A549 (cell line): ENCODE measurements at regions not wholly inside any gene's neighbourhood (a gene's known extent, or its start where the extent isn't known, plus 50 kb on each side); places are given as distances from the start of the nearest gene placed in this dataset.

Source experiments
- EP300 ChIP-seq, 2 experiments: fragments of >200 bp; sonication (Bioruptor Twin); formaldehyde crosslinking; IDR thresholded peaks; 2 replicates in 1 of 2; 3 replicates in 1 of 2; pipeline ENCODE4 v1.6.1; 2016 to 2017
- ESRRA ChIP-seq: fragments of 150-350 bp; IDR thresholded peaks from 2 replicates; pipeline ENCODE4 v1.6.1; 2014; ENCODE audit warnings: mild to moderate bottlenecking, low read length, borderline replicate concordance
- FOXS1 ChIP-seq: fragments of 250-450 bp; sonication (Bioruptor Pico); IDR thresholded peaks from 2 replicates; pipeline ENCODE4 v1.5.0; 2020; ENCODE audit warnings: mild to moderate bottlenecking, moderate library complexity
- KDM5A ChIP-seq: fragments of 200-600 bp; sonication (generic); IDR thresholded peaks from 2 replicates; pipeline ENCODE4 v1.6.1; 2016; ENCODE audit warnings: antibody characterized with exemption, mild to moderate bottlenecking
- MAFK ChIP-seq: fragments of 450-650 bp; IDR thresholded peaks from 2 replicates; pipeline ENCODE4 v1.6.1; 2014; ENCODE audit not compliant: partially characterized antibody
- PHF8 ChIP-seq: fragments of 200-600 bp; sonication (generic); IDR thresholded peaks from 2 replicates; pipeline ENCODE4 v1.6.1; 2016; ENCODE audit warnings: low read depth, mild to moderate bottlenecking, antibody characterized with exemption, moderate library complexity, borderline replicate concordance
- POLR2A ChIP-seq: IDR thresholded peaks from 2 replicates; pipeline ENCODE4 v1.6.1; 2012; ENCODE audit warnings: mild to moderate bottlenecking, low read length
- TF ChIP-seq, protein P1 (sequence below): fragments of >200 bp; sonication (Bioruptor Twin); formaldehyde crosslinking; IDR thresholded peaks from 3 replicates; pipeline ENCODE4 v1.5.1; 2016
- TF ChIP-seq, protein P2 (sequence below): fragments of 200-600 bp; sonication (generic); IDR thresholded peaks from 2 replicates; pipeline ENCODE4 v1.6.1; 2016; ENCODE audit warnings: antibody characterized with exemption, mild to moderate bottlenecking, moderate library complexity

- TF ChIP-seq KDM5A (no peak), POLR2A (no peak), MAFK (no peak), EP300 (IDR thresholded peaks at IDR 0.05) (no peak), FOXS1 (CRISPR knock-in tag) (no peak), PHF8 (no peak), ESRRA (no peak)
- TF ChIP-seq, protein P1, sequence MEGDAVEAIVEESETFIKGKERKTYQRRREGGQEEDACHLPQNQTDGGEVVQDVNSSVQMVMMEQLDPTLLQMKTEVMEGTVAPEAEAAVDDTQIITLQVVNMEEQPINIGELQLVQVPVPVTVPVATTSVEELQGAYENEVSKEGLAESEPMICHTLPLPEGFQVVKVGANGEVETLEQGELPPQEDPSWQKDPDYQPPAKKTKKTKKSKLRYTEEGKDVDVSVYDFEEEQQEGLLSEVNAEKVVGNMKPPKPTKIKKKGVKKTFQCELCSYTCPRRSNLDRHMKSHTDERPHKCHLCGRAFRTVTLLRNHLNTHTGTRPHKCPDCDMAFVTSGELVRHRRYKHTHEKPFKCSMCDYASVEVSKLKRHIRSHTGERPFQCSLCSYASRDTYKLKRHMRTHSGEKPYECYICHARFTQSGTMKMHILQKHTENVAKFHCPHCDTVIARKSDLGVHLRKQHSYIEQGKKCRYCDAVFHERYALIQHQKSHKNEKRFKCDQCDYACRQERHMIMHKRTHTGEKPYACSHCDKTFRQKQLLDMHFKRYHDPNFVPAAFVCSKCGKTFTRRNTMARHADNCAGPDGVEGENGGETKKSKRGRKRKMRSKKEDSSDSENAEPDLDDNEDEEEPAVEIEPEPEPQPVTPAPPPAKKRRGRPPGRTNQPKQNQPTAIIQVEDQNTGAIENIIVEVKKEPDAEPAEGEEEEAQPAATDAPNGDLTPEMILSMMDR = no peak
- TF ChIP-seq, protein P2, sequence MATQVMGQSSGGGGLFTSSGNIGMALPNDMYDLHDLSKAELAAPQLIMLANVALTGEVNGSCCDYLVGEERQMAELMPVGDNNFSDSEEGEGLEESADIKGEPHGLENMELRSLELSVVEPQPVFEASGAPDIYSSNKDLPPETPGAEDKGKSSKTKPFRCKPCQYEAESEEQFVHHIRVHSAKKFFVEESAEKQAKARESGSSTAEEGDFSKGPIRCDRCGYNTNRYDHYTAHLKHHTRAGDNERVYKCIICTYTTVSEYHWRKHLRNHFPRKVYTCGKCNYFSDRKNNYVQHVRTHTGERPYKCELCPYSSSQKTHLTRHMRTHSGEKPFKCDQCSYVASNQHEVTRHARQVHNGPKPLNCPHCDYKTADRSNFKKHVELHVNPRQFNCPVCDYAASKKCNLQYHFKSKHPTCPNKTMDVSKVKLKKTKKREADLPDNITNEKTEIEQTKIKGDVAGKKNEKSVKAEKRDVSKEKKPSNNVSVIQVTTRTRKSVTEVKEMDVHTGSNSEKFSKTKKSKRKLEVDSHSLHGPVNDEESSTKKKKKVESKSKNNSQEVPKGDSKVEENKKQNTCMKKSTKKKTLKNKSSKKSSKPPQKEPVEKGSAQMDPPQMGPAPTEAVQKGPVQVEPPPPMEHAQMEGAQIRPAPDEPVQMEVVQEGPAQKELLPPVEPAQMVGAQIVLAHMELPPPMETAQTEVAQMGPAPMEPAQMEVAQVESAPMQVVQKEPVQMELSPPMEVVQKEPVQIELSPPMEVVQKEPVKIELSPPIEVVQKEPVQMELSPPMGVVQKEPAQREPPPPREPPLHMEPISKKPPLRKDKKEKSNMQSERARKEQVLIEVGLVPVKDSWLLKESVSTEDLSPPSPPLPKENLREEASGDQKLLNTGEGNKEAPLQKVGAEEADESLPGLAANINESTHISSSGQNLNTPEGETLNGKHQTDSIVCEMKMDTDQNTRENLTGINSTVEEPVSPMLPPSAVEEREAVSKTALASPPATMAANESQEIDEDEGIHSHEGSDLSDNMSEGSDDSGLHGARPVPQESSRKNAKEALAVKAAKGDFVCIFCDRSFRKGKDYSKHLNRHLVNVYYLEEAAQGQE = no peak
Observed at GRCh38 chr11:121367844-121368225, 75.3 kb downstream of the SC5D start.
